ENCODE measurements at regions not wholly inside any gene's neighbourhood (a gene's known extent, or its start where the extent isn't known, plus 50 kb on each side); places are given as distances from the start of the nearest gene placed in this dataset.

DNA sequence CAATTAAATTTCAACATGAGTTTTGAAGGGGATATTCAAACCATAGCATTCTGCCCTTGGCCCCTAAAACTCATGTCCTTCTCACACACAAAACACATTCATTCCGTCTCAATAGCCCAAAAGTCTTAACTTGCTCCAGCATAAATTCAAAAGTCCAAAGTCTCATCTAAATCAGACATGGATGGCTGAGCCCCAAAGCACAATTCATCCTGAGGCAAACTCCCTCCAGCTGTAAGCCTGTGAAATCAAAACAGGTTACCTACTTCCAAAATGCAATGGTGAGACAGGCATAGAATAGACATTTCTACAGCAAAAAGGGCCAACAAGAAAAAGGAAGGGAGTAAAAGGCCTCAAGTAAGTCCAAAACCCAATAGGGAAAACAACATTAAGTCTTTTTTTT, 245.8 kb downstream of the TTC32 start:
- Histone ChIP-seq H3K4me1 (ENCODE audit: insufficient read depth, low read length, poor library complexity, severe bottlenecking) (no peaks in the 10 kb centered on the region), H3K36me3 (ENCODE audit: insufficient read depth, low read length, poor library complexity, severe bottlenecking) (no peaks in the 10 kb centered on the region), H3K27ac (ENCODE audit: low read depth, low read length, poor library complexity, severe bottlenecking) (no peak overlapping the region), H3K9me3 (ENCODE audit: low read depth, low read length, poor library complexity, severe bottlenecking) (no peaks in the 10 kb centered on the region), H3K27me3 (replicated peaks; ENCODE audit: insufficient read depth, low read depth, low read length, poor library complexity) (peaks cover 12% of the 10 kb centered on the region), H3K4me3 (ENCODE audit: low read depth, low read length, poor library complexity, severe bottlenecking) (no peak overlapping the region)
- ChIA-PET POLR2A (ENCODE audit: low non-redundant PET) (no interaction called here), CTCF (no interaction called here)
- no TSS peak for BruUV-seq (replicated peaks)
- no peak for DNase-seq (ENCODE audit: low spot score)
- TF ChIP-seq, protein P1, sequence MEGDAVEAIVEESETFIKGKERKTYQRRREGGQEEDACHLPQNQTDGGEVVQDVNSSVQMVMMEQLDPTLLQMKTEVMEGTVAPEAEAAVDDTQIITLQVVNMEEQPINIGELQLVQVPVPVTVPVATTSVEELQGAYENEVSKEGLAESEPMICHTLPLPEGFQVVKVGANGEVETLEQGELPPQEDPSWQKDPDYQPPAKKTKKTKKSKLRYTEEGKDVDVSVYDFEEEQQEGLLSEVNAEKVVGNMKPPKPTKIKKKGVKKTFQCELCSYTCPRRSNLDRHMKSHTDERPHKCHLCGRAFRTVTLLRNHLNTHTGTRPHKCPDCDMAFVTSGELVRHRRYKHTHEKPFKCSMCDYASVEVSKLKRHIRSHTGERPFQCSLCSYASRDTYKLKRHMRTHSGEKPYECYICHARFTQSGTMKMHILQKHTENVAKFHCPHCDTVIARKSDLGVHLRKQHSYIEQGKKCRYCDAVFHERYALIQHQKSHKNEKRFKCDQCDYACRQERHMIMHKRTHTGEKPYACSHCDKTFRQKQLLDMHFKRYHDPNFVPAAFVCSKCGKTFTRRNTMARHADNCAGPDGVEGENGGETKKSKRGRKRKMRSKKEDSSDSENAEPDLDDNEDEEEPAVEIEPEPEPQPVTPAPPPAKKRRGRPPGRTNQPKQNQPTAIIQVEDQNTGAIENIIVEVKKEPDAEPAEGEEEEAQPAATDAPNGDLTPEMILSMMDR (conservative IDR thresholded peaks at IDR 0.05; ENCODE audit: low read depth, low read length): no peak
- no peak for TF ChIP-seq EZH2 (IDR thresholded peaks at IDR 0.05; ENCODE audit: borderline replicate concordance, low read depth, low read length, poor library complexity, severe bottlenecking)
- intact Hi-C loops (cut with micrococcal nuclease; ENCODE audit: unreplicated experiment): no loop called here

DNA sequence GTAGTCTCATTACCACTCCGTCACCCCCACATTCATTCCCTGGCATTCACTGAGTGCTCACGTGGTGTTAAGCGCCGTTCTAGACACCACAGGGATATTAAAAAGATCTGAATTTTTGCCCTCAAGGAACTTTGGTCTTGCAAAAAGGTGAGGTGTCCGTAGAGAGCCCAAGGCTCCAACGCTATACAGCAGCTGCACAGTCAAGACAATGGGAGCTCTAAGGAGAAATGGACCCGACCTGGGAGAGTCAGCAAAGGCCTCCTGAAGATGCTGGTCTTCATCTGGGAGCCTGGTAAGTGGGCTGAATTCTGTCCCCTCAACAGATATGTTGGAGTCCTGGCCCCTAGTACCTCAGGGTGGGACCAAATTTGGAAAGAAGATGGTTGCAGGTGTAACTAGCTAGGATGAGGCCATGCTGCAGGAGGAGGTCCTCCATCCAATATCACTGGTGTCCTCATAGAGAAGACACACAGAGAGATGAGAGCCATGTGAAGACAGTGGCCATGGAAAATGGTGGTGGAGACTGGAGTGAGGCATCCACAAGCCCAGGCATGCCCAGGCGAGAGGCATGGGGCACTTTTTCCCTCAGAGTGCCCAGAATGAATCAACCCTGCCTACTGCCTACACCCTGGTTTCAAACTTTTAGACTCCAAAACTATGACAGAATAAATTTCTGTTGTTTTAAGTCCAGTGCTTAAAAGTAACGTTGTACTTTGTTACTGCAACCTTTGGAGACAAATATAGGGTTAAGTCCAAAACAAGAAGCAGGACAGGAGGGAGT, 247.3 kb downstream of the TTC32 start:
- CTCF ChIA-PET: no interaction called here
- BruUV-seq (replicated peaks): no TSS peak
- H3K27ac ChIP-seq (ENCODE audit: low read depth, low read length, poor library complexity, severe bottlenecking): no peak overlapping the region

DNA sequence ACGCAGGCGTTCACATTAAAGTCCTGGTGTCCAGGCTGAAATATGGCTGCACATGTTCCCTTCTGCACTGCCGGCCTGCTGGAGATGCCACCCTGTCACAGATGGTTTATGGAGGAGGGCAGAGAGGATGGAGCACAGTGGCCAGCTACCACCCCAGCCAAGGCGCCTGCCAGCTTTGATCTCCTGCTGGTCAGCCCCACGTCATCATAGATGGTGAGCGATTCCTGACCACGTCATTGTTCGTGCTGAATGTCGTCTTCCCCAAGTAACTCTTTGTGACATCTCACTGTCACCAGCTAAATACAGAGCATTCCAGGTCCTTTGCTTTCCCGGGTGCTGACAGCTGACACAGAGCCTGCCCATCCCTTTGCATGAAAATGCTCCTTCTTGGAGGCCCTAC, 248.3 kb downstream of the TTC32 start:
- H3K36me3 ChIP-seq (ENCODE audit: insufficient read depth, low read length, poor library complexity, severe bottlenecking): no peaks in the 10 kb centered on the region
- BruUV-seq (replicated peaks): no TSS peak
- POLR2A ChIA-PET (ENCODE audit: low non-redundant PET): no interaction called here
- TF ChIP-seq, protein P1 (conservative IDR thresholded peaks at IDR 0.05; ENCODE audit: low read depth, low read length): no peak
- TF ChIP-seq EZH2 (IDR thresholded peaks at IDR 0.05; ENCODE audit: borderline replicate concordance, low read depth, low read length, poor library complexity, severe bottlenecking): no peak
- H3K4me1 ChIP-seq (ENCODE audit: insufficient read depth, low read length, poor library complexity, severe bottlenecking): no peaks in the 10 kb centered on the region
- peaks cover 21% of the 10 kb centered on the region for H3K27me3 ChIP-seq (replicated peaks; ENCODE audit: insufficient read depth, low read depth, low read length, poor library complexity)
- DNase-seq (ENCODE audit: low spot score): no peak
- no peaks in the 10 kb centered on the region for H3K9me3 ChIP-seq (ENCODE audit: low read depth, low read length, poor library complexity, severe bottlenecking)
- no peak overlapping the region for H3K27ac ChIP-seq (ENCODE audit: low read depth, low read length, poor library complexity, severe bottlenecking)
- no peak overlapping the region for H3K4me3 ChIP-seq (ENCODE audit: low read depth, low read length, poor library complexity, severe bottlenecking)
- intact Hi-C loops (cut with micrococcal nuclease; ENCODE audit: unreplicated experiment): no loop called here
- CTCF ChIA-PET: no interaction called here

More for the DNA sequence above, 247.3 kb downstream of the TTC32 start:
- no peak overlapping the region for H3K4me3 ChIP-seq (ENCODE audit: low read depth, low read length, poor library complexity, severe bottlenecking)
- no peaks in the 10 kb centered on the region for H3K36me3 ChIP-seq (ENCODE audit: insufficient read depth, low read length, poor library complexity, severe bottlenecking)
- H3K27me3 ChIP-seq (replicated peaks; ENCODE audit: insufficient read depth, low read depth, low read length, poor library complexity): peaks cover 20% of the 10 kb centered on the region
- intact Hi-C loops (cut with micrococcal nuclease; ENCODE audit: unreplicated experiment): no loop called here
- no peak for TF ChIP-seq EZH2 (IDR thresholded peaks at IDR 0.05; ENCODE audit: borderline replicate concordance, low read depth, low read length, poor library complexity, severe bottlenecking)
- TF ChIP-seq, protein P1 (conservative IDR thresholded peaks at IDR 0.05; ENCODE audit: low read depth, low read length): no peak
- no peaks in the 10 kb centered on the region for H3K4me1 ChIP-seq (ENCODE audit: insufficient read depth, low read length, poor library complexity, severe bottlenecking)
- POLR2A ChIA-PET (ENCODE audit: low non-redundant PET): no interaction called here
- H3K9me3 ChIP-seq (ENCODE audit: low read depth, low read length, poor library complexity, severe bottlenecking): no peaks in the 10 kb centered on the region
- no peak for DNase-seq (ENCODE audit: low spot score)
